ENCODE measurements at regions not wholly inside any gene's neighbourhood (a gene's known extent, or its start where the extent isn't known, plus 50 kb on each side); places are given as distances from the start of the nearest gene placed in this dataset.

DNA sequence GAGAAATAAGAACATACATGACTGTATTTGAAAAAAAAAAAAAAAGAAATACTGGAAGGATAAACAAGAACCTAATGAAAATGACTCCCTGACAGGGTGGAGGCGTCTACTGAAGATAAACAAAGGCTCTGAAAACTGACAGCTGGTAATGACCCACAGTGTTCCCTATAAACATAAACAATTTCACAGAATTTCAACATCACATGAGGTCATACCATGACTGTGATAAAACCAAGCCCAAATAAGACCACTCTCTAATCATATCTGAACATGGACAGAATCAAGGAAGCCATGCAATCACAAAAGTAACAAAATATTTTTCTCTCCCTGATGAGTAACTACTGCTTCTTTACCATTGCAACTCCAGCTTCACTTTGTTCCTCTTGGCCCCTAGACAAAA is 159.3 kb downstream of the FAM124B start:
- Histone ChIP-seq H3K4me1 (ENCODE audit: control insufficient read depth, insufficient read depth, low read length) (no peaks in the 10 kb centered on the region), H3K27ac (ENCODE audit: control insufficient read depth, insufficient read depth) (no peak overlapping the region), H3K9ac (ENCODE audit: control insufficient read depth, insufficient read depth, low read length) (no peak overlapping the region), H2AFZ (ENCODE audit: control insufficient read depth, low read depth, low read length) (no peak overlapping the region), H3K36me3 (ENCODE audit: control insufficient read depth in 2 of 2, insufficient read depth in 2 of 2, low read length in 1 of 2) (no peaks in the 10 kb centered on the region), H4K20me1 (ENCODE audit: control insufficient read depth, insufficient read depth) (no peaks in the 10 kb centered on the region), H3K4me3 (no peak overlapping the region), H3K9me3 (replicated peaks; ENCODE audit: control insufficient read depth, insufficient read depth, low read length) (no peaks in the 10 kb centered on the region), H3K27me3 (replicated peaks in 1 of 2; ENCODE audit: control insufficient read depth in 2 of 2, insufficient read depth in 2 of 2, low read length in 1 of 2) (no peaks in the 10 kb centered on the region; a peak in 1 of 4 replicates), H3K79me2 (ENCODE audit: control insufficient read depth, insufficient read depth, low read length) (no peaks in the 10 kb centered on the region), H3K4me2 (ENCODE audit: control insufficient read depth, insufficient read depth) (no peak overlapping the region)
- CTCF ChIA-PET, result no interaction called here
- RAD21 ChIA-PET (ENCODE audit: unreplicated experiment), result no interaction called here
- in situ Hi-C loops (cut with MboI), result no loop called here
- BruUV-seq (replicated peaks), result no TSS peak
- intact Hi-C loops (cut with micrococcal nuclease; ENCODE audit: unreplicated experiment), result no loop called here
- POLR2A ChIA-PET, result no interaction called here
- DNase-seq (ENCODE audit: low read depth, low spot score) (no peak), FAIRE-seq (no peak), ATAC-seq (no peak)
- TF ChIP-seq CHD4 (IDR thresholded peaks at IDR 0.05) (no peak), SMAD1 (IDR thresholded peaks at IDR 0.05; ENCODE audit: low read depth, partially characterized antibody) (no peak), GABPA (IDR thresholded peaks at IDR 0.05; ENCODE audit: low read depth) (no peak), RUNX3 (IDR thresholded peaks at IDR 0.05; ENCODE audit: low read length) (no peak), MYB (IDR thresholded peaks at IDR 0.05; ENCODE audit: borderline replicate concordance, low read depth, low read length) (no peak), RAD51 (IDR thresholded peaks at IDR 0.05) (no peak), PAX8 (IDR thresholded peaks at IDR 0.05) (no peak), CHD1 (IDR thresholded peaks at IDR 0.05; ENCODE audit: low read depth, low read length) (no peak), ZSCAN29 (IDR thresholded peaks at IDR 0.05) (no peak), NFXL1 (IDR thresholded peaks at IDR 0.05; ENCODE audit: borderline replicate concordance) (no peak), SIX5 (IDR thresholded peaks at IDR 0.05; ENCODE audit: low read depth, low read length, severe bottlenecking) (no peak), NFIC (IDR thresholded peaks at IDR 0.05; ENCODE audit: low read depth, low read length) (no peak), MTA3 (IDR thresholded peaks at IDR 0.05; ENCODE audit: borderline replicate concordance, low read length) (no peak), CBX5 (IDR thresholded peaks at IDR 0.05; ENCODE audit: low read depth) (no peak)
- TF ChIP-seq, protein P1, sequence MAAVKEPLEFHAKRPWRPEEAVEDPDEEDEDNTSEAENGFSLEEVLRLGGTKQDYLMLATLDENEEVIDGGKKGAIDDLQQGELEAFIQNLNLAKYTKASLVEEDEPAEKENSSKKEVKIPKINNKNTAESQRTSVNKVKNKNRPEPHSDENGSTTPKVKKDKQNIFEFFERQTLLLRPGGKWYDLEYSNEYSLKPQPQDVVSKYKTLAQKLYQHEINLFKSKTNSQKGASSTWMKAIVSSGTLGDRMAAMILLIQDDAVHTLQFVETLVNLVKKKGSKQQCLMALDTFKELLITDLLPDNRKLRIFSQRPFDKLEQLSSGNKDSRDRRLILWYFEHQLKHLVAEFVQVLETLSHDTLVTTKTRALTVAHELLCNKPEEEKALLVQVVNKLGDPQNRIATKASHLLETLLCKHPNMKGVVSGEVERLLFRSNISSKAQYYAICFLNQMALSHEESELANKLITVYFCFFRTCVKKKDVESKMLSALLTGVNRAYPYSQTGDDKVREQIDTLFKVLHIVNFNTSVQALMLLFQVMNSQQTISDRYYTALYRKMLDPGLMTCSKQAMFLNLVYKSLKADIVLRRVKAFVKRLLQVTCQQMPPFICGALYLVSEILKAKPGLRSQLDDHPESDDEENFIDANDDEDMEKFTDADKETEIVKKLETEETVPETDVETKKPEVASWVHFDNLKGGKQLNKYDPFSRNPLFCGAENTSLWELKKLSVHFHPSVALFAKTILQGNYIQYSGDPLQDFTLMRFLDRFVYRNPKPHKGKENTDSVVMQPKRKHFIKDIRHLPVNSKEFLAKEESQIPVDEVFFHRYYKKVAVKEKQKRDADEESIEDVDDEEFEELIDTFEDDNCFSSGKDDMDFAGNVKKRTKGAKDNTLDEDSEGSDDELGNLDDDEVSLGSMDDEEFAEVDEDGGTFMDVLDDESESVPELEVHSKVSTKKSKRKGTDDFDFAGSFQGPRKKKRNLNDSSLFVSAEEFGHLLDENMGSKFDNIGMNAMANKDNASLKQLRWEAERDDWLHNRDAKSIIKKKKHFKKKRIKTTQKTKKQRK (IDR thresholded peaks at IDR 0.05; ENCODE audit: low read depth, low read length), result no peak
- TF ChIP-seq, protein P2, sequence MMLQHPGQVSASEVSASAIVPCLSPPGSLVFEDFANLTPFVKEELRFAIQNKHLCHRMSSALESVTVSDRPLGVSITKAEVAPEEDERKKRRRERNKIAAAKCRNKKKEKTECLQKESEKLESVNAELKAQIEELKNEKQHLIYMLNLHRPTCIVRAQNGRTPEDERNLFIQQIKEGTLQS (IDR thresholded peaks at IDR 0.05; ENCODE audit: borderline replicate concordance, extremely low read depth, low read depth, low read length), result no peak
- WGBS (ENCODE audit: insufficient coverage, insufficient replicate concordance, low lambda C conversion rate, missing lambda C conversion rate), result 0% methylated on average over 1 of the region's 1 CpG
- SMC1A ChIA-PET (ENCODE audit: uncharacterized antibody, unreplicated experiment), result interaction anchor here (0.8 kb wide), 1 partner anchor 156 kb away, joined by 3 read pairs; no protein-coding TSS in a partner anchor

Data from GM12878 (cell line).